K562 (cell line): ENCODE measurements at regions not wholly inside any gene's neighbourhood (a gene's known extent, or its start where the extent isn't known, plus 50 kb on each side); places are given as distances from the start of the nearest gene placed in this dataset.

Experiments used
- ATAC-seq: fragments of 200-7000 bp; cut with Tn5 transposase; 3 replicates; pipeline ENCODE4 v1.9.1; 2020; ENCODE audit warnings: moderate library complexity
- BruUV-seq: library from RNA; stranded (reverse); fragments of 400-500 nt; replicated peaks from 2 replicates; lab custom pipeline; 2021; lab: Mats Ljungman, UMichigan
- CTCF ChIA-PET: fragments of 300-600 bp; formaldehyde crosslinking; extraction: SDS; loops from one replicate; lab custom pipeline; 2021; ENCODE audit warnings: low intra/inter-chr PET ratio; lab: Yijun Ruan, JAX
- POLR2A ChIA-PET: fragments of 300-600, 350-650 bp; sonication (Branson Sonifier 250); formaldehyde crosslinking; extraction: SDS; loops from one replicate; lab custom pipeline; 2021; ENCODE audit warnings: antibody characterized with exemption, inconsistent platforms; lab: Yijun Ruan, JAX
- DNase-seq, 4 experiments: peaks; one replicate each; pipeline versions ENCODE4 v3.0.0 to v3.0.0-alpha.2; 2011 to 2018; ENCODE audit warnings: low spot score in 3 of 4, mixed read lengths in 3 of 4; ENCODE audit errors: extremely low read depth in 1 of 4
- FAIRE-seq: peaks from 2 replicates; lab custom pipeline; 2011; peaks lifted over from hg19 to GRCh38; lab: Jason Lieb, UNC
- H2AFZ ChIP-seq: 2 replicates; pipeline ENCODE4 v1.6.0; 2011; ENCODE audit warnings: low read depth, low read length, control low read depth, inconsistent platforms
- H3K27ac ChIP-seq: fragments of 200-600 bp; 3 replicates; pipeline ENCODE4 v1.8.0; 2011; ENCODE audit warnings: low read depth, mild to moderate bottlenecking, control low read depth, inconsistent platforms, low read length, moderate library complexity, mixed read lengths; ENCODE audit errors: extremely low read depth
- H3K27me3 ChIP-seq, 2 experiments: fragments of 300-600 bp in 1 of 2; 2 replicates in 1 of 2; 3 replicates in 1 of 2; pipeline versions ENCODE4 v1.6.0 to v1.8.0; 2011; ENCODE audit warnings: inconsistent platforms in 2 of 2, low read length in 2 of 2, mild to moderate bottlenecking in 1 of 2, mixed read lengths in 1 of 2, moderate library complexity in 1 of 2; ENCODE audit not compliant: control insufficient read depth in 2 of 2, insufficient read depth in 2 of 2
- H3K36me3 ChIP-seq: fragments of 300-600 bp; 3 replicates; pipeline ENCODE4 v1.8.0; 2011; ENCODE audit warnings: mild to moderate bottlenecking, low read length, inconsistent platforms; ENCODE audit not compliant: control insufficient read depth, insufficient read depth
- H3K4me1 ChIP-seq, 2 experiments: fragments of 200-600 bp in 1 of 2; replicated peaks in 1 of 2; 2 replicates in 1 of 2; 3 replicates in 1 of 2; pipeline versions ENCODE4 v1.5.1 to v1.8.0; 2011; ENCODE audit warnings: inconsistent platforms in 2 of 2, low read length in 2 of 2, mild to moderate bottlenecking in 1 of 2, mixed read lengths in 1 of 2, moderate library complexity in 1 of 2; ENCODE audit not compliant: control insufficient read depth in 2 of 2, insufficient read depth in 2 of 2
- H3K4me2 ChIP-seq: 2 replicates; pipeline ENCODE4 v1.6.1; 2011; ENCODE audit warnings: low read length, control low read depth, inconsistent platforms, mixed read lengths; ENCODE audit not compliant: insufficient read depth
- H3K4me3 ChIP-seq: fragments of 200-600 bp; sonication (generic), shearing (Covaris generic); 2 replicates; pipeline ENCODE4 v1.5.1; 2016; ENCODE audit warnings: control low read depth, inconsistent platforms
- H3K79me2 ChIP-seq: fragments of 200-600 bp; 3 replicates; pipeline ENCODE4 v1.8.0; 2011; ENCODE audit warnings: low read length, inconsistent platforms; ENCODE audit not compliant: control insufficient read depth, insufficient read depth
- H3K9ac ChIP-seq, 2 experiments: 2 replicates each; pipeline versions ENCODE4 v1.6.0 to v1.6.1; 2011; ENCODE audit warnings: low read depth in 2 of 2, low read length in 2 of 2, control low read depth in 1 of 2, inconsistent platforms in 1 of 2, mild to moderate bottlenecking in 1 of 2, mixed read lengths in 1 of 2; ENCODE audit not compliant: insufficient read depth in 1 of 2
- H3K9me1 ChIP-seq: one replicate; pipeline ENCODE4 v1.6.0; 2011; ENCODE audit warnings: inconsistent platforms, mild to moderate bottlenecking, low read length, moderate library complexity; ENCODE audit not compliant: control insufficient read depth, insufficient read depth
- H3K9me3 ChIP-seq: replicated peaks from 2 replicates; pipeline ENCODE4 v1.5.1; 2011; ENCODE audit warnings: low read depth, low read length, inconsistent platforms; ENCODE audit not compliant: control insufficient read depth, insufficient read depth
- H4K20me1 ChIP-seq: replicated peaks from 2 replicates; pipeline ENCODE4 v1.6.1; 2011; ENCODE audit warnings: low read length, inconsistent platforms, mixed read lengths; ENCODE audit not compliant: control insufficient read depth, insufficient read depth
- DDX20 ChIP-seq: fragments of 450-650 bp; IDR thresholded peaks from 2 replicates; pipeline ENCODE4 v1.6.1; 2016; ENCODE audit warnings: missing genetic modification characterization, low read depth, mild to moderate bottlenecking, missing compliant biosample characterization, moderate library complexity
- ELF2 ChIP-seq: fragments of 250-450 bp; sonication (Bioruptor Pico); IDR thresholded peaks from 2 replicates; pipeline ENCODE4 v1.5.0; 2021; ENCODE audit warnings: mild to moderate bottlenecking
- FIP1L1 ChIP-seq: fragments of 200-400 bp; formaldehyde crosslinking; IDR thresholded peaks from 2 replicates; pipeline ENCODE4 v1.6.1; 2018; ENCODE audit warnings: mild to moderate bottlenecking, low read depth, low read length; ENCODE audit not compliant: poor library complexity, severe bottlenecking
- HMG20A ChIP-seq: fragments of 450-650 bp; formaldehyde crosslinking; conservative IDR thresholded peaks from 2 replicates; pipeline ENCODE4 v1.4.0; 2020; ENCODE audit warnings: mild to moderate bottlenecking, mixed read lengths
- KDM2B ChIP-seq: fragments of 250-450 bp; sonication (Bioruptor Pico); IDR thresholded peaks from 2 replicates; pipeline ENCODE4 v1.8.0; 2021; ENCODE audit warnings: mild to moderate bottlenecking, moderate library complexity
- KDM4B ChIP-seq, 2 experiments: fragments of 450-650 bp in 1 of 2; sonication (generic) in 1 of 2; IDR thresholded peaks; 2 replicates each; pipeline ENCODE4 v1.6.1; 2016 to 2017; ENCODE audit warnings: borderline replicate concordance in 2 of 2, antibody characterized with exemption in 1 of 2, low read depth in 1 of 2, mild to moderate bottlenecking in 1 of 2
- MCM3 ChIP-seq: fragments of 450-650 bp; IDR thresholded peaks from 2 replicates; pipeline ENCODE4 v1.6.1; 2016
- MTA1 ChIP-seq: fragments of 450-650 bp; IDR thresholded peaks from 2 replicates; pipeline ENCODE4 v1.6.1; 2017; ENCODE audit warnings: borderline replicate concordance
- NR2C1 ChIP-seq, 2 experiments: fragments of 450-650 bp; IDR thresholded peaks; 2 replicates each; pipeline ENCODE4 v1.6.1; 2017; ENCODE audit warnings: mild to moderate bottlenecking in 2 of 2, antibody characterized with exemption in 1 of 2, inconsistent platforms in 1 of 2, missing compliant biosample characterization in 1 of 2, missing genetic modification characterization in 1 of 2
- RBM34 ChIP-seq: fragments of 200-400 bp; formaldehyde crosslinking; IDR thresholded peaks from 2 replicates; pipeline ENCODE4 v1.6.1; 2018; ENCODE audit warnings: low read length, borderline replicate concordance; ENCODE audit not compliant: insufficient read depth
- SREBF2 ChIP-seq: sonication (generic); formaldehyde crosslinking; IDR thresholded peaks from 2 replicates; pipeline ENCODE4 v1.4.0; 2020; ENCODE audit warnings: mild to moderate bottlenecking, missing genetic modification reagents
- ZBTB43 ChIP-seq: sonication (generic); formaldehyde crosslinking; IDR thresholded peaks from 2 replicates; pipeline ENCODE4 v1.8.0; 2023; ENCODE audit warnings: mild to moderate bottlenecking, missing genetic modification reagents
- ZNF12 ChIP-seq: sonication (generic); formaldehyde crosslinking; IDR thresholded peaks from 2 replicates; pipeline ENCODE4 v1.4.0; 2020; ENCODE audit warnings: mild to moderate bottlenecking, missing genetic modification reagents
- ZNF175 ChIP-seq: fragments of 200-800 bp; sonication (Bioruptor generic); IDR thresholded peaks from 2 replicates; pipeline ENCODE4 v1.6.1; 2016; ENCODE audit warnings: low read depth, mild to moderate bottlenecking, missing genetic modification characterization, missing compliant biosample characterization
- WGBS: fragments of 100-300 bp; shearing (Covaris generic); methylation state at CpG from one replicate; pipeline ENCODE4 v1.1.6; 2016; ENCODE audit warnings: low coverage, mixed read lengths; ENCODE audit not compliant: insufficient coverage; ENCODE audit errors: missing lambda C conversion rate; 5-methylcytosine and 5-hydroxymethylcytosine counted together
- in situ Hi-C: fragments of 300-500 bp; cut with MboI; formaldehyde crosslinking; loops from 4 replicates; pipeline ENCODE4 v1.15.0; 2018; ENCODE audit warnings: inconsistent platforms, mixed read lengths
- intact Hi-C: fragments of 100-400 bp; cut with micrococcal nuclease; formaldehyde crosslinking; loops from 2 replicates; pipeline ENCODE4 v1.14.2; 2022
- TF ChIP-seq, protein P1 (sequence below): fragments of 450-650 bp; IDR thresholded peaks from 2 replicates; pipeline ENCODE4 v1.6.1; 2016
- TF ChIP-seq, protein P2 (sequence below): fragments of 450-650 bp; IDR thresholded peaks from 2 replicates; pipeline ENCODE4 v1.6.1; 2016; ENCODE audit warnings: mild to moderate bottlenecking

DNA sequence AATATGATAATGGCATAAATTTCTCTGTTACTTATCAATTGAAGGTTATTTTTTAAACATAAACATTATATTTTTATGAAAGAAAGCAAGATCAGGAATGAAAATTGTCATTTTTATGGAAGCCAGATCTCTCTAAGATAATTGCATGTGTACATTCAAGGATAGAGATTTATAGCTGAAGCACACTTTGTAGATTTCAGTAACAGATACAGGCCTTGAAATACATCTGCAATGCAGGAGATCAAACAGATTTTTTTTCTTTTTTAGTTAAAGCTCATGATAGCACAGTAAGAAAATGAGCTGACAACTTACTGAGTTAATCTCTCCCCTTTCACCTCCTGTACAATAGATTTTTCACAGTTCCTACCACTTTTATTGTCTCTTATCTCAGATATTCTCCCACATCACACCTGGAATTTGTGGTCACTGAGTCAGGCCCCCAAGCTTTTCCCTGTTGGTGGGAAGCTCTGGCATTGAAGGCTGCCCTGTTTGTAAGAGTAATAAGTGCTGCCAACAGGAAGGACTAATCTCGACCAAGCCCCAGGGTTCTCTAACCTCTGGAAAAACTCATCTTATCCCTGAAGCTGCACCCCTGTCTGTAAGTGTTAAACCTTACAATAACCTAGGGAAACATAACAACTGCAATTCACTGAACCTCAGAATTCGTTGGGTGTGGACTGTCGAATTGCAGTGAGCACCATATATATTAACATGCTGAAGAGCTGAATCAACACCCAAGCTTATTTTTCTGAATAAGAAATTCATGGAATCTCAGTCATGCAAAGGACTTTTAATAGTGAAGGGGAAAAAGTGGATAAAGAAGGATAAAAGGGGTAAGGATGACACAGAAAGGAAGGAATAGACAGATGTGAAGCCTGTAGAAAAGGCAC lies 599.0 kb downstream of the LMO4 start:
- Histone ChIP-seq H3K9me3 (no peaks in the 10 kb centered on the region), H3K4me3 (no peak overlapping the region), H3K9me1 (no peaks in the 10 kb centered on the region), H3K79me2 (no peaks in the 10 kb centered on the region), H3K27ac (no peak overlapping the region), H3K36me3 (no peaks in the 10 kb centered on the region), H3K4me1 (no peaks in the 10 kb centered on the region), H3K27me3 (no peaks in the 10 kb centered on the region)
- ChIA-PET CTCF (interaction anchor here (0.6 kb wide), 1 partner anchor 798 kb away, joined by 3 read pairs; no protein-coding TSS in a partner anchor), POLR2A (no interaction called here)
- ATAC-seq (no peak), DNase-seq (no peak), FAIRE-seq (no peak)
- in situ Hi-C loops: loop anchor here (25.0 kb wide), 1 partner anchor 640 kb away; no protein-coding TSS in a partner anchor
- TF ChIP-seq FIP1L1: no peak
- TF ChIP-seq HMG20A (CRISPR knock-in tag): no peak
- no peak for TF ChIP-seq ELF2 (CRISPR knock-in tag)
- TF ChIP-seq ZNF175 (CRISPR knock-in tag): no peak
- TF ChIP-seq, protein P1, sequence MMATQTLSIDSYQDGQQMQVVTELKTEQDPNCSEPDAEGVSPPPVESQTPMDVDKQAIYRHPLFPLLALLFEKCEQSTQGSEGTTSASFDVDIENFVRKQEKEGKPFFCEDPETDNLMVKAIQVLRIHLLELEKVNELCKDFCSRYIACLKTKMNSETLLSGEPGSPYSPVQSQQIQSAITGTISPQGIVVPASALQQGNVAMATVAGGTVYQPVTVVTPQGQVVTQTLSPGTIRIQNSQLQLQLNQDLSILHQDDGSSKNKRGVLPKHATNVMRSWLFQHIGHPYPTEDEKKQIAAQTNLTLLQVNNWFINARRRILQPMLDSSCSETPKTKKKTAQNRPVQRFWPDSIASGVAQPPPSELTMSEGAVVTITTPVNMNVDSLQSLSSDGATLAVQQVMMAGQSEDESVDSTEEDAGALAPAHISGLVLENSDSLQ: no peak
- no peak for TF ChIP-seq ZNF12 (CRISPR knock-in tag)
- TF ChIP-seq RBM34: no peak
- TF ChIP-seq MTA1: no peak
- no peak for TF ChIP-seq KDM2B
- no peak for TF ChIP-seq KDM4B (IDR thresholded peaks at IDR 0.05; ENCODE audit: borderline replicate concordance in 2 of 2, low read depth in 1 of 2)
- TF ChIP-seq MCM3: no peak
- TF ChIP-seq NR2C1 (IDR thresholded peaks at IDR 0.05): no peak
- no peak for TF ChIP-seq NR2C1 (tag; IDR thresholded peaks at IDR 0.05)
- TF ChIP-seq SREBF2 (CRISPR knock-in tag): no peak
- TF ChIP-seq ZBTB43 (CRISPR knock-in tag): no peak
- TF ChIP-seq, protein P2, sequence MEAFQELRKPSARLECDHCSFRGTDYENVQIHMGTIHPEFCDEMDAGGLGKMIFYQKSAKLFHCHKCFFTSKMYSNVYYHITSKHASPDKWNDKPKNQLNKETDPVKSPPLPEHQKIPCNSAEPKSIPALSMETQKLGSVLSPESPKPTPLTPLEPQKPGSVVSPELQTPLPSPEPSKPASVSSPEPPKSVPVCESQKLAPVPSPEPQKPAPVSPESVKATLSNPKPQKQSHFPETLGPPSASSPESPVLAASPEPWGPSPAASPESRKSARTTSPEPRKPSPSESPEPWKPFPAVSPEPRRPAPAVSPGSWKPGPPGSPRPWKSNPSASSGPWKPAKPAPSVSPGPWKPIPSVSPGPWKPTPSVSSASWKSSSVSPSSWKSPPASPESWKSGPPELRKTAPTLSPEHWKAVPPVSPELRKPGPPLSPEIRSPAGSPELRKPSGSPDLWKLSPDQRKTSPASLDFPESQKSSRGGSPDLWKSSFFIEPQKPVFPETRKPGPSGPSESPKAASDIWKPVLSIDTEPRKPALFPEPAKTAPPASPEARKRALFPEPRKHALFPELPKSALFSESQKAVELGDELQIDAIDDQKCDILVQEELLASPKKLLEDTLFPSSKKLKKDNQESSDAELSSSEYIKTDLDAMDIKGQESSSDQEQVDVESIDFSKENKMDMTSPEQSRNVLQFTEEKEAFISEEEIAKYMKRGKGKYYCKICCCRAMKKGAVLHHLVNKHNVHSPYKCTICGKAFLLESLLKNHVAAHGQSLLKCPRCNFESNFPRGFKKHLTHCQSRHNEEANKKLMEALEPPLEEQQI: no peak
- TF ChIP-seq DDX20 (tag): no peak
- TF ChIP-seq, all 486 proteins: peak for 0
- BruUV-seq: no TSS peak
- Histone ChIP-seq H4K20me1 (no peaks in the 10 kb centered on the region), H2AFZ (no peak overlapping the region), H3K9ac (no peak overlapping the region), H3K4me2 (no peak overlapping the region)
- 0% methylated on average over 3 of the region's 3 CpGs for WGBS
- intact Hi-C loops: no loop called here
